ENCODE measurements at regions not wholly inside any gene's neighbourhood (a gene's known extent, or its start where the extent isn't known, plus 50 kb on each side); places are given as distances from the start of the nearest gene placed in this dataset.

- DNase-seq (ENCODE audit: low read depth): no peak
- H3K4me3 ChIP-seq (ENCODE audit: low read length): no peak overlapping the region
- no peak for TF ChIP-seq CTCF (conservative IDR thresholded peaks at IDR 0.05; ENCODE audit: low read length)
Measured at GRCh38 chr4:64857815-64858214, 448.6 kb upstream of the TECRL start.

DNA sequence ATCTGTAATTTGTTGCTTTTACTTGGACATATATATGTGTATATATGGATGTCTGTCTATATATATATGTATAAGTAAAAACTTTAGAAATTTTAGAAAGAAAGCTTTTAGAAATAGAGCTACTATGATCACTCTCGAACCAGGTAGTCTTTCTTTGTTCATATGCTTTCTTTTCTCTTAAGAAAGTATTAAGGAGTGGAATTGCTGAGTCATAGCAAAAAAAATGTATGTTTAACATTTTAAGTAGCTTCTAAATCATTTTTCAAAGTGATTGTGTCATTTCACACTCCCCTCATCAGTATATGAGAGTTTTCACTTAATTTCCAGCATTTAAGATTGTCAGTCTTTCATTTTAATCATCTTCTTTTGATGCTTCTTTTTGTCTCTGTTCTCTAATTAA is 447.9 kb upstream of the TECRL start:
- DNase-seq (ENCODE audit: low read depth): no peak
- no peak overlapping the region for H3K4me3 ChIP-seq (ENCODE audit: low read length)
- TF ChIP-seq CTCF (conservative IDR thresholded peaks at IDR 0.05; ENCODE audit: low read length): no peak

DNA sequence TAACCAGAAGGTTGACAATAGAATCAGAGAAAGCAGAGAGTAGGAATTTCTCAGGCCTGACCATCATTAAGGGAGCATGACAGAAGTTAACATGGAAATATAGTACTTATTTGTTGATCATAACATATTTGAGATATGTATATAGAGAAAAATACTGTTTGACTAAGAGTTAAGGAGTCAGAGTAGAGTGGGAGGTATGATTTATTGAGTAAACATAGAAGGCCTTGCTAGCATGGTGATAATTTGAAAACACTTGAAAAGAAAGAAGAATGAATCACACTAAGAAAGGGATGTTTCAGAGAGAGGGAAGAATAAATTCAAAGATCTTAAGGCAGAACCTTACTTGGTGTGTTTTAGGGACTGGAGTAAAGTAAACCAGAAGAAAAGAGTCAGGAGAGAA is 437.2 kb upstream of the TECRL start:
- no peak for DNase-seq (ENCODE audit: low read depth)
- no peak for TF ChIP-seq CTCF (conservative IDR thresholded peaks at IDR 0.05; ENCODE audit: low read length)
- no peak overlapping the region for H3K4me3 ChIP-seq (ENCODE audit: low read length)

DNA sequence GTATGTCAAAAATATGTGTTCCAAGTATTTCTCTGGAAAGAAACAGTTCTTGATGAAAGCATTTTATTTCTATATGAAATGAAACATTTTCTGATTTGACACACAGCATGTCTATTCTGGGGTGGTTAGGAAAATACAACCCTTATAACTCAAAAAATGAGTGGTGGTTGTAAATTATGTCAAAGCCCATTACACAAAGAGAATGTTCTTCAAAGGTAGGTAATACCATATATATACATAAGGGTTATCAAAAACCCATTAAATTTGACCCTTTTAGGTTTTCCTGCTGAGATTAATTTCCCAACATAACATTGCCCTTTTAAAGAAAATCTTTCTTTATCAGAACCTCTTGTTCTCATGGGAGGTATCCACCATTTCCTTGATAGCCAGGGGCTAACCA is 420.5 kb upstream of the TECRL start:
- no peak overlapping the region for H3K4me3 ChIP-seq (ENCODE audit: low read length)
- no peak for TF ChIP-seq CTCF (conservative IDR thresholded peaks at IDR 0.05; ENCODE audit: low read length)
- DNase-seq (ENCODE audit: low read depth): no peak

- no peak overlapping the region for H3K4me3 ChIP-seq (ENCODE audit: low read length)
- TF ChIP-seq CTCF (conservative IDR thresholded peaks at IDR 0.05; ENCODE audit: low read length): no peak
- DNase-seq (ENCODE audit: low read depth): no peak
Measured at GRCh38 chr4:64824591-64824990, 415.3 kb upstream of the TECRL start.

DNA sequence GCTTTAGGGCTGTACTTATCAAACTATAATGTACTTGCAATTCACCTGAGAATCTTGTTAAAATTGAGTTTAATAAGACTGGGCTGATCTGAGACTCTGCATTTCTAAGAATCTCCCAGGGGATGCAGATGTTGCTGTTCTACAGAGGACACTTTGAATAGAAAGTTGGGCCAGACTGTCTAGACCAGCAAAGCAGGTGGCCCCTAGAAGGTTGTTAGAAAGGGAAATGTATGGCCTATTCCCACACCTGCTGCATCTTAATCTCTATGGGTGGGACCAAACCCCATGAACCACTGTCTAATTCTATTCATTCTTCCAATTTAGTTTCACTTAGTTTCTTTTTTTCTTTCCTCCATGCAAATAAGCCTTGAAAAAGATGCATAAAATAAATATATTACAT is 413.2 kb upstream of the TECRL start:
- no peak overlapping the region for H3K4me3 ChIP-seq (ENCODE audit: low read length)
- DNase-seq (ENCODE audit: low read depth): no peak
- TF ChIP-seq CTCF (conservative IDR thresholded peaks at IDR 0.05; ENCODE audit: low read length): no peak

DNA sequence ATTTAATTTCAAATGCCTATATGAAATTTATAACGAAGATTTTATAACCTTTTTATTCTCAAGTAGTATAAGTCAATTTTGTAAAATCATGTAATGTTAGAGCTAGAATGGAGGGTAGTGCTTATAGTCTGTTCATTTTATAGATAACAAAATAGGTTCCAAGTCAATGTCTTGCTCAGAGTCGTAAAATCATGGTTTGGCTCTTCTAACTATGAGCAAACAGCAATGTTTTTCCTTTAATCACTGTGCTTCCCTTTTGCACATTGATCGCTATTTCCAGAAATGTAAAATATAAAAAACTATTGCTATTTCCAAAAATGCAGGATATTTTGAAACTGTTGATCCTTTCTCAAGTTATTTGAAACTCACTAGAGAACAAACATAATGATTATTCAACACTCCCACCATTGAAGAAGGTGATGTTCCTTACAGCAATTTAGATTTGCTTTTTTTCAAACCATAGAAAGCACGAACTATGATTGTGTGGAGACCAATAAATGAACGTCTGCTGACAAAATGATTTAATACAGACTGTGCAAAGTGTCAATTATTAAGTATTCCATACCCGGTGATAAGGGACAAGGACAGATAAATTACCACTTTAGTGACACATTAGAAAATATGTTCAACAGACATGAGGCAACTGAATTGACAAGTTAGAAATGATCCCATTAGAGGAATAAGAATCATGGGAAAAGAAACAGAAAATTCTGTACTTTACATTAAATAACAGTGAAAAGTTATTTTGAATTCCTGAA is 412.1 kb upstream of the TECRL start:
- DNase-seq (ENCODE audit: low read depth): no peak
- no peak for TF ChIP-seq CTCF (conservative IDR thresholded peaks at IDR 0.05; ENCODE audit: low read length)

More for the DNA sequence above, 412.1 kb upstream of the TECRL start:
- no peak overlapping the region for H3K4me3 ChIP-seq (ENCODE audit: low read length)

Data from AG10803 (cell line).